ENCODE measurements at regions not wholly inside any gene's neighbourhood (a gene's known extent, or its start where the extent isn't known, plus 50 kb on each side); places are given as distances from the start of the nearest gene placed in this dataset.
A peak's percentile ranks its signal among the peaks of the same experiment; 100 is the strongest.
"Not testable (repeated sequence)": the region's sequence is repeated elsewhere in the genome, so short reads cannot be mapped to it uniquely, and the experiment has no call there.

DNA sequence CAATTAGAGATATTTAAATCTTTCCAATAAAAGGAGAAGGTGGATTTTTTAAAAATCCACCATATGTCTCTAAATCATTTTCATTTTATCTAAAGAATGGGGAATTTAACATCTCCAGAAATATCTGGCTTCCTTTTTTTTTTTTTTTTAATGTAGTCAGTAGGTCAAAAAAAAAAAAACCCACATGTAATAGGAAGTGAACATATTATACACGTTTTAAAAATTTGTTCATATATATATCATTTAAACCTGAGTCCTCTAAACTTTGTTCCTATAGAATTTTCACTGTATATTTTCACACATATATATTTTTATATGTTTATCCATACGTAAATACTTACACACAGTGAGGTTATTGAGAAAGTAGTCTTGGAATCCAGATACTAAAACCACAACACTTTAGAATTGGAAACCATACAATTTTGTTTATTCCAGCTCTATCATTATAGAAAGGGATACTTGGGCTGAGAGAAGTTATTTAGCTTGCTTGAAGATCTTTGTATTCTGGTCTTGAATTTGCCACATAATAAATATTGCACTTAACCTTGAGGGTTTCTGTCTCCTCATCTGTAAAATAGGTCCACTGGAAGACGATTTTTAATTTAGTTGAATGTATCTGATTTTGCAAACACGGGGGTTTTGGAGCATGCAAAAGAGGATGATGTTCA is 62.1 kb upstream of the ZNF217 start:
- BruUV-seq (replicated peaks) = no TSS peak
- DNase-seq = no peak
- Mint-ChIP-seq H3K4me1 (ENCODE audit: low read depth, unreplicated experiment) (peaks cover 57% of the 10 kb centered on the region), H3K27me3 (ENCODE audit: unreplicated experiment) (no peaks in the 10 kb centered on the region), H3K9me3 (ENCODE audit: low read depth, unreplicated experiment) (no peaks in the 10 kb centered on the region), H3K27ac (ENCODE audit: unreplicated experiment) (peak overlapping the region; percentile 91), H3K4me3 (ENCODE audit: low read depth, unreplicated experiment) (peak overlapping the region; percentile 43), H3K36me3 (ENCODE audit: insufficient read depth, unreplicated experiment) (peaks cover 10% of the 10 kb centered on the region)
- intact Hi-C loops (cut with micrococcal nuclease; ENCODE audit: unreplicated experiment) = loop anchor here (1.0 to 5.0 kb wide), 7 partner anchors 12 to 260 kb away; no protein-coding TSS in a partner anchor
- CTCF ChIA-PET = interaction anchor here (0.8 to 2.5 kb wide), 3 partner anchors 13 to 275 kb away, joined by 3 to 10 read pairs (median 4); no protein-coding TSS in a partner anchor
- TF ChIP-seq, protein P1, sequence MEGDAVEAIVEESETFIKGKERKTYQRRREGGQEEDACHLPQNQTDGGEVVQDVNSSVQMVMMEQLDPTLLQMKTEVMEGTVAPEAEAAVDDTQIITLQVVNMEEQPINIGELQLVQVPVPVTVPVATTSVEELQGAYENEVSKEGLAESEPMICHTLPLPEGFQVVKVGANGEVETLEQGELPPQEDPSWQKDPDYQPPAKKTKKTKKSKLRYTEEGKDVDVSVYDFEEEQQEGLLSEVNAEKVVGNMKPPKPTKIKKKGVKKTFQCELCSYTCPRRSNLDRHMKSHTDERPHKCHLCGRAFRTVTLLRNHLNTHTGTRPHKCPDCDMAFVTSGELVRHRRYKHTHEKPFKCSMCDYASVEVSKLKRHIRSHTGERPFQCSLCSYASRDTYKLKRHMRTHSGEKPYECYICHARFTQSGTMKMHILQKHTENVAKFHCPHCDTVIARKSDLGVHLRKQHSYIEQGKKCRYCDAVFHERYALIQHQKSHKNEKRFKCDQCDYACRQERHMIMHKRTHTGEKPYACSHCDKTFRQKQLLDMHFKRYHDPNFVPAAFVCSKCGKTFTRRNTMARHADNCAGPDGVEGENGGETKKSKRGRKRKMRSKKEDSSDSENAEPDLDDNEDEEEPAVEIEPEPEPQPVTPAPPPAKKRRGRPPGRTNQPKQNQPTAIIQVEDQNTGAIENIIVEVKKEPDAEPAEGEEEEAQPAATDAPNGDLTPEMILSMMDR (IDR thresholded peaks at IDR 0.05; ENCODE audit: unreplicated experiment) = no peak

DNA sequence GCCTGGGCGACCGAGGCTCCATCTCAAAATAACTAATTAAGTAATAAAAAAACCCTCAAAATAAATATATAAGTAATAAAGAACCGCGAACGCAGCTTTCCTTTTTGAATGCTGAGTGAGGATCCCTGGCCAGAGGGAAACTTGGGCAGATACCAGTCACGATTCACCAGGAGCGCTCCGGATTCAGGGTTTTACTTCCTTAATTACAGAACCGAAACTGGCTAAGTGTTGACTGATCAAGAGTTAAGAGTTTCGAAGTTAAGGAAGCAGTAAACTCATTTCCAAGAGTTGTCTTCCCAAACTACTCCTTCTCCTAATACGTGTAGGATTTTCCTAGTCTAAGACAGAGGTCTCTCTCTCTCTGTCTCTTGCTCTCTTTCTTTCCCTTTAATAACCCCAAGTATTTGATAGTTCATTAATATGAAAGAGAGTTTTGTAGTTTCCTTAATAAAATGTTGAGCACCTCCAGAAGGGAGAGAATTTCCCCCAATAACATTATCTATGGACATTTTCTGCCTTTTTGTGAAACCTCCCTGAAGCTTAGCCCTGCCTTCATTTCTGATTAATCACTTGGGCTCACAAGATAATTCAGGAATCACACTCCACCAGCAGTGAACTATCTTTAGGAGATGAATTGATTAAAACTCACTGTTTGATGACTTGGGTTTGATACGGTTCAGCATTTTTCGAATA is 61.4 kb upstream of the ZNF217 start:
- Mint-ChIP-seq H3K27ac (ENCODE audit: unreplicated experiment) (peak overlapping the region; percentile 91), H3K4me1 (ENCODE audit: low read depth, unreplicated experiment) (peaks cover 57% of the 10 kb centered on the region), H3K36me3 (ENCODE audit: insufficient read depth, unreplicated experiment) (peaks cover 9% of the 10 kb centered on the region), H3K27me3 (ENCODE audit: unreplicated experiment) (no peaks in the 10 kb centered on the region), H3K9me3 (ENCODE audit: low read depth, unreplicated experiment) (no peaks in the 10 kb centered on the region), H3K4me3 (ENCODE audit: low read depth, unreplicated experiment) (peak overlapping the region; percentile 43)
- TSS peak; percentile 89 for BruUV-seq (replicated peaks)
- TF ChIP-seq, protein P1 (IDR thresholded peaks at IDR 0.05; ENCODE audit: unreplicated experiment) = no peak
- intact Hi-C loops (cut with micrococcal nuclease; ENCODE audit: unreplicated experiment) = loop anchor here (5.0 kb wide), 1 partner anchor 33 kb away; no protein-coding TSS in a partner anchor
- peak; percentile 51 for DNase-seq
- CTCF ChIA-PET = interaction anchor here (0.6 to 2.5 kb wide), 4 partner anchors 13 to 114 kb away, joined by 3 to 10 read pairs (median 3); no protein-coding TSS in a partner anchor

DNA sequence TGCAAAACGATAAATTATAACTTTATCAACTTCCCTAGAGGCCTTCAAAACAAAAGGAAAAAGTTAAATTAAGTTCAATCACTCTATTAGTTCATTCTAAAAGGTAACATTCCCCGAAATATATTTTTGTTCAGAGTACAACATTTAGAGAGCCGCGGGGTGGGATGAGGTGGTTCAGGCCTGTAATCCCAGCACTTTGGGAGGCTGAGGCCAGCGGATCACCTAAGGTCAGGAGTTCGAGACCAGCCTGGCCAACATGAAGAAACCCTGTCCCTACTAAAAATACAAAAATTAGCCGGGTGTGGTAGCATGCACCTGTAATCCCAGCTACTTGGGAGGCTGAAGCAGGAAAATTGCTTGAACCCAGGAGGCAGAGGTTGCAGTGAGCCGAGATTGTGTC is 60.9 kb upstream of the ZNF217 start:
- H3K9me3 Mint-ChIP-seq (ENCODE audit: low read depth, unreplicated experiment); DNase-seq; H3K36me3 Mint-ChIP-seq (ENCODE audit: insufficient read depth, unreplicated experiment); intact Hi-C loops (cut with micrococcal nuclease; ENCODE audit: unreplicated experiment); H3K27me3 Mint-ChIP-seq (ENCODE audit: unreplicated experiment): not testable (repeated sequence)
- H3K27ac Mint-ChIP-seq (ENCODE audit: unreplicated experiment) = peak overlapping the region; percentile 91
- CTCF ChIA-PET = interaction anchor here (0.6 to 2.5 kb wide), 4 partner anchors 12 to 115 kb away, joined by 3 to 10 read pairs (median 3); no protein-coding TSS in a partner anchor
- TSS peak; percentile 77 for BruUV-seq (replicated peaks)
- peaks cover 57% of the 10 kb centered on the region for H3K4me1 Mint-ChIP-seq (ENCODE audit: low read depth, unreplicated experiment)
- peak overlapping the region; percentile 43 for H3K4me3 Mint-ChIP-seq (ENCODE audit: low read depth, unreplicated experiment)

DNA sequence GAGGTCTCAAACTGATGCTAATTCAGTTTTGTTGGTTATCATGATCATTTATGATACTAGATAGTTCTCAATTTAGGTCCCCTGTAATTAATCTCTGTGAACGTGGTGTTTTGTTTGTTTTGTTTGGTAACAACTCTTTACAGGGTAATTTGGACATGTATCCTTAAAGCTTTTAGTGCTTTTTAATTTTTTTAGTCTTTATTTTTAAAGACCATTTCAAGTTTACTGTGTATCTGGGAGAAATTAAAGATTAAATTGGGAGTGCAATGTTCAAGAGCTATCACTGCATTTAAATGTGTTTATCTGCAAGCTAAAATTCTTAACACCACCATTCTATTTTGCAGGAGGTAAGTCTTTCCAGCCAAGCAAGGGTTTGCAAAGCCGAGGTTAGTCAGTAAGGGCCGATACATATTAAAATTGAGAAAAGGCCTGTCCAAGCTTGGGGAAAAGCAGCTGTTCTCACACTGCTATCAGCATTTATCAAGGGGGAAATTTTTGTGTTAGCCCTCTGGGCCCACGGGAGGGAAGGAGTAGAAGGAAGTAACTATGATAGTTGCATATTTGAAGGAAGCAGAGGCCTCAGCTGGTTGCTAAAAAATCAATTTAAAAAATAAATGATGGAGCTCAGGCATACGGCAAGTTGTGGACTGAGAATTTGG is 59.3 kb upstream of the ZNF217 start:
- Mint-ChIP-seq H3K27me3 (ENCODE audit: unreplicated experiment) (no peaks in the 10 kb centered on the region), H3K9me3 (ENCODE audit: low read depth, unreplicated experiment) (no peaks in the 10 kb centered on the region), H3K27ac (ENCODE audit: unreplicated experiment) (peak overlapping the region; percentile 57), H3K36me3 (ENCODE audit: insufficient read depth, unreplicated experiment) (no peaks in the 10 kb centered on the region), H3K4me1 (ENCODE audit: low read depth, unreplicated experiment) (peaks cover 50% of the 10 kb centered on the region), H3K4me3 (ENCODE audit: low read depth, unreplicated experiment) (peak overlapping the region; percentile 39)
- TF ChIP-seq, protein P1 (IDR thresholded peaks at IDR 0.05; ENCODE audit: unreplicated experiment) = no peak
- CTCF ChIA-PET = interaction anchor here (0.9 to 1.4 kb wide), 4 partner anchors 10 to 263 kb away, joined by 3 to 5 read pairs (median 4); no protein-coding TSS in a partner anchor
- intact Hi-C loops (cut with micrococcal nuclease; ENCODE audit: unreplicated experiment) = loop anchor here (2.0 kb wide), 1 partner anchor 218 kb away; no protein-coding TSS in a partner anchor
- DNase-seq = no peak
- BruUV-seq (replicated peaks) = no TSS peak

Data from Calu3 (cell line).